ENCODE measurements at regions not wholly inside any gene's neighbourhood (a gene's known extent, or its start where the extent isn't known, plus 50 kb on each side); places are given as distances from the start of the nearest gene placed in this dataset.

- WGBS, 2 donors = 29 to 52% methylated on average over 4 of the region's 4 CpGs
- no peaks in the 10 kb centered on the region for H3K36me3 ChIP-seq
- no peak overlapping the region for H3K4me3 ChIP-seq
- TF ChIP-seq EP300 (IDR thresholded peaks at IDR 0.05) (no peak), CTCF (IDR thresholded peaks at IDR 0.05) (no peak), POLR2AphosphoS5 (IDR thresholded peaks at IDR 0.05) (no peak), POLR2A (IDR thresholded peaks at IDR 0.05) (no peak)
- no peaks in the 10 kb centered on the region for H3K9me3 ChIP-seq
- no peaks in the 10 kb centered on the region for H3K27me3 ChIP-seq
- intact Hi-C loops (cut with DNase I) = loop anchor here (5.0 kb wide), 1 partner anchor 113 kb away; no protein-coding TSS in a partner anchor
- H3K27ac ChIP-seq = peak overlapping the region in 2 of 4 donors; percentile 27 to 35
- no peak for DNase-seq
- H3K4me1 ChIP-seq = peaks cover 0 to 36% (median 35%) of the 10 kb centered on the region in 4 donors
Observed at GRCh38 chr13:76769271-76769791, 116.9 kb downstream of the KCTD12 start.

- Histone ChIP-seq H3K9me3 (no peaks in the 10 kb centered on the region), H3K36me3 (no peaks in the 10 kb centered on the region), H3K27ac (no peak overlapping the region), H3K4me1 (peaks cover 0 to 43% (median 35%) of the 10 kb centered on the region in 4 donors), H3K4me3 (no peak overlapping the region), H3K27me3 (no peaks in the 10 kb centered on the region)
- 72 to 77% methylated on average over 1 of the region's 1 CpG for WGBS, 2 donors
- TF ChIP-seq CTCF (IDR thresholded peaks at IDR 0.05) = no peak
- TF ChIP-seq POLR2A (IDR thresholded peaks at IDR 0.05) = no peak
- TF ChIP-seq EP300 (IDR thresholded peaks at IDR 0.05) = no peak
- no peak for TF ChIP-seq POLR2AphosphoS5 (IDR thresholded peaks at IDR 0.05)
- no peak for DNase-seq
- intact Hi-C loops (cut with DNase I) = loop anchor here (5.0 kb wide), 1 partner anchor 114 kb away; no protein-coding TSS in a partner anchor
Observed at GRCh38 chr13:76768384-76768783, 117.8 kb downstream of the KCTD12 start.

- no peaks in the 10 kb centered on the region for H3K9me3 ChIP-seq
- intact Hi-C loops (cut with DNase I) = loop anchor here (5.0 kb wide), 1 partner anchor 117 kb away; no protein-coding TSS in a partner anchor
- H3K36me3 ChIP-seq = no peaks in the 10 kb centered on the region
- 87 to 92% methylated on average over 1 of the region's 1 CpG for WGBS, 2 donors
- no peak for DNase-seq
- peaks cover 0 to 50% (median 39%) of the 10 kb centered on the region in 4 donors for H3K4me1 ChIP-seq
- no peaks in the 10 kb centered on the region for H3K27me3 ChIP-seq
- no peak for TF ChIP-seq POLR2AphosphoS5 (IDR thresholded peaks at IDR 0.05)
- TF ChIP-seq POLR2A (IDR thresholded peaks at IDR 0.05) = no peak
- no peak for TF ChIP-seq EP300 (IDR thresholded peaks at IDR 0.05)
- TF ChIP-seq CTCF (IDR thresholded peaks at IDR 0.05) = no peak
- peak overlapping the region; percentile 25 to 63 (median 46) for H3K27ac ChIP-seq
- H3K4me3 ChIP-seq = no peak overlapping the region
Observed at GRCh38 chr13:76764916-76765315, 121.3 kb downstream of the KCTD12 start.

DNA sequence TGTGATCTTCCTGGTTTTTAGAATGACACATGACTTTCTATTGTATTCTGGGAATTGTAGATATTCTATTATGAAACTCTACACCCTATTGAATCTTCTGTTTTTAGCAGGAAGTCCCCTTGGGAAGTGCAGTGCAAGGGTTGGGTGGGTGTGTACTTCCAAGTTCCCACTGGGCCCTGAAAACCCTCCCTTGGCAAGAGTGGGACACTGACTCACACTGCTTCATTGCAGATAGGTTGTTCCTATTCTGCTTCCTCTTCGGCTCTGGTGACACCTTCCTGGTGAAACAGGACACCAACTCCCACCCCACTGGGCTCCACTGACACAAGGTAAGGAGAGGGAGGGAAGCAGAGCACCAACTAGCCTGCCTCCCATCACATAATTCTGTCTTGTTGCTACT is 121.8 kb downstream of the KCTD12 start:
- H3K27me3 ChIP-seq = no peaks in the 10 kb centered on the region
- no peaks in the 10 kb centered on the region for H3K36me3 ChIP-seq
- DNase-seq = peak; percentile 84
- H3K4me1 ChIP-seq = peaks cover 0 to 45% (median 35%) of the 10 kb centered on the region in 4 donors
- WGBS, 2 donors = 56% methylated on average over 1 of the region's 1 CpG
- TF ChIP-seq CTCF (IDR thresholded peaks at IDR 0.05) (no peak), EP300 (IDR thresholded peaks at IDR 0.05) (no peak), POLR2AphosphoS5 (IDR thresholded peaks at IDR 0.05) (peak in 1 of 4 donors; percentile 8), POLR2A (IDR thresholded peaks at IDR 0.05) (no peak)
- H3K9me3 ChIP-seq = no peaks in the 10 kb centered on the region
- intact Hi-C loops (cut with DNase I) = no loop called here
- H3K4me3 ChIP-seq = no peak overlapping the region
- H3K27ac ChIP-seq = peak overlapping the region; percentile 25 to 63 (median 46)

DNA sequence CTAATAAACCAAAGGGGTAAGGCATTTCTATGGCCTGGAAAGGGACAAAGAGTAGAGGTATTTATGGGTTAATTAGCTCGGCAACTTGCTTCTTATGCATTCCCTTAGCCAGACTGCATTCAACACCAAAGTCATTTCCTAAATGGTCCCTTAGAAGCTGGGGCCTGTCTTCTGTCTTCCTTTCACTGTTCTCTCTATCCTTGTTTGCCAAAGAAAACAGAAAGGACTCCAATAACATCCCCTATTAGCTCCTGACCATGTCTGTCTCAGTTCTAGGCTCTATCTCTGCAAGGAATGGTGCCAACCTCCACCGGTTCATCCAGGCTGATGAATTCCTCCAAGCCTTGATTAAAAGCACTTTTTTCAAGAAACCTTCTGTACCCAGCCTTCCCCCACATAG is 123.5 kb downstream of the KCTD12 start:
- peak overlapping the region in 1 of 4 donors; percentile 14 for H3K27ac ChIP-seq
- no peaks in the 10 kb centered on the region for H3K9me3 ChIP-seq
- WGBS, 2 donors = 69% methylated on average over 2 of the region's 2 CpGs
- no peak for DNase-seq
- H3K27me3 ChIP-seq = no peaks in the 10 kb centered on the region
- H3K4me1 ChIP-seq = peaks cover 0 to 42% (median 19%) of the 10 kb centered on the region in 4 donors
- H3K4me3 ChIP-seq = no peak overlapping the region
- intact Hi-C loops (cut with DNase I) = no loop called here
- no peak for TF ChIP-seq CTCF (IDR thresholded peaks at IDR 0.05)
- TF ChIP-seq EP300 (IDR thresholded peaks at IDR 0.05) = no peak
- TF ChIP-seq POLR2A (IDR thresholded peaks at IDR 0.05) = no peak
- TF ChIP-seq POLR2AphosphoS5 (IDR thresholded peaks at IDR 0.05) = no peak
- H3K36me3 ChIP-seq = no peaks in the 10 kb centered on the region

Measured in sigmoid colon (tissue), 6 donors.